ENCODE measurements at regions not wholly inside any gene's neighbourhood (a gene's known extent, or its start where the extent isn't known, plus 50 kb on each side); places are given as distances from the start of the nearest gene placed in this dataset.

DNA sequence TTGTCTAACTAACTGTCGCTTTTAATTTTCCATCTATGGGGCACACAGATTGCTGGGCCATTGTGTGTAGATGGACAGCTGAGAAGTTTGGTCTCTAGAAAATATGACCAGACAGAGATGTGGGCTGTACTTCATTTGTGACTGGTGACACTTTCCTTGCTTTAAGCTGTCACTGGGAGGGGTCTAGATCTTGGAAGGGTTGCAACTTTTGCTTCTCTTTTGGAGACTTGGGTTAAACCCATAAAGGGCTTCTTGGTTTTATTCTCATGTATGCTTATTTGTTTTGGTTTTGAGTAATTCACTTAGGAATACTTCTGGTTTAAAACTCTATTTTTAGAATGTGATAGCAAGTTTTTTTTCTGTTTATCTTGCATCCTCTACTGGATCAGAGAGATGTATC, 80.2 kb downstream of the ETS2 start:
- TF ChIP-seq, protein P1, sequence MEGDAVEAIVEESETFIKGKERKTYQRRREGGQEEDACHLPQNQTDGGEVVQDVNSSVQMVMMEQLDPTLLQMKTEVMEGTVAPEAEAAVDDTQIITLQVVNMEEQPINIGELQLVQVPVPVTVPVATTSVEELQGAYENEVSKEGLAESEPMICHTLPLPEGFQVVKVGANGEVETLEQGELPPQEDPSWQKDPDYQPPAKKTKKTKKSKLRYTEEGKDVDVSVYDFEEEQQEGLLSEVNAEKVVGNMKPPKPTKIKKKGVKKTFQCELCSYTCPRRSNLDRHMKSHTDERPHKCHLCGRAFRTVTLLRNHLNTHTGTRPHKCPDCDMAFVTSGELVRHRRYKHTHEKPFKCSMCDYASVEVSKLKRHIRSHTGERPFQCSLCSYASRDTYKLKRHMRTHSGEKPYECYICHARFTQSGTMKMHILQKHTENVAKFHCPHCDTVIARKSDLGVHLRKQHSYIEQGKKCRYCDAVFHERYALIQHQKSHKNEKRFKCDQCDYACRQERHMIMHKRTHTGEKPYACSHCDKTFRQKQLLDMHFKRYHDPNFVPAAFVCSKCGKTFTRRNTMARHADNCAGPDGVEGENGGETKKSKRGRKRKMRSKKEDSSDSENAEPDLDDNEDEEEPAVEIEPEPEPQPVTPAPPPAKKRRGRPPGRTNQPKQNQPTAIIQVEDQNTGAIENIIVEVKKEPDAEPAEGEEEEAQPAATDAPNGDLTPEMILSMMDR (IDR thresholded peaks at IDR 0.05): no peak
- no peak for TF ChIP-seq POLR2A (IDR thresholded peaks at IDR 0.05)
